HEK293T (cell line): ENCODE measurements at regions not wholly inside any gene's neighbourhood (a gene's known extent, or its start where the extent isn't known, plus 50 kb on each side); places are given as distances from the start of the nearest gene placed in this dataset.
"Not testable (repeated sequence)": the region's sequence is repeated elsewhere in the genome, so short reads cannot be mapped to it uniquely, and the experiment has no call there.

Experiments used
- CTCF ChIA-PET: fragments of 350-600 bp; formaldehyde crosslinking; extraction: SDS; loops from one replicate; lab custom pipeline; 2021; ENCODE audit warnings: antibody characterized with exemption, inconsistent platforms; lab: Yijun Ruan, JAX
- POLR2A ChIA-PET: fragments of 350-600 bp; formaldehyde crosslinking; extraction: SDS; loops from one replicate; lab custom pipeline; 2020; ENCODE audit warnings: antibody characterized with exemption, inconsistent platforms; lab: Yijun Ruan, JAX
- DNase-seq: peaks from one replicate; pipeline ENCODE4 v3.0.0; 2012; ENCODE audit warnings: mixed read lengths; ENCODE audit errors: extremely low spot score
- ARNT ChIP-seq: fragments of 450-650 bp; IDR thresholded peaks from 2 replicates; pipeline ENCODE4 v1.6.1; 2017; ENCODE audit warnings: mild to moderate bottlenecking
- BHLHE40 ChIP-seq: fragments of 450-650 bp; IDR thresholded peaks from 2 replicates; pipeline ENCODE4 v1.6.1; 2016; ENCODE audit warnings: mild to moderate bottlenecking, moderate library complexity, borderline replicate concordance
- CTBP1 ChIP-seq: fragments of 450-650 bp; IDR thresholded peaks from 2 replicates; pipeline ENCODE4 v1.6.1; 2016; ENCODE audit warnings: borderline replicate concordance
- ELF4 ChIP-seq: fragments of 450-650 bp; IDR thresholded peaks from 2 replicates; pipeline ENCODE4 v1.6.1; 2017; ENCODE audit warnings: antibody characterized with exemption
- FOXA1 ChIP-seq: fragments of 450-650 bp; IDR thresholded peaks from 2 replicates; pipeline ENCODE4 v1.6.1; 2016; ENCODE audit warnings: mild to moderate bottlenecking
- FOXK2 ChIP-seq: fragments of 450-650 bp; IDR thresholded peaks from 2 replicates; pipeline ENCODE4 v1.6.1; 2016; ENCODE audit warnings: mild to moderate bottlenecking
- FOXM1 ChIP-seq: fragments of 450-650 bp; IDR thresholded peaks from 2 replicates; pipeline ENCODE4 v1.6.1; 2017; ENCODE audit warnings: mild to moderate bottlenecking, borderline replicate concordance
- HDGF ChIP-seq: fragments of 450-650 bp; IDR thresholded peaks from 2 replicates; pipeline ENCODE4 v1.6.1; 2017; ENCODE audit warnings: antibody characterized with exemption, borderline replicate concordance
- L3MBTL2 ChIP-seq: fragments of 450-650 bp; conservative IDR thresholded peaks from 2 replicates; pipeline ENCODE4 v1.6.1; 2016; ENCODE audit warnings: mild to moderate bottlenecking
- LEF1 ChIP-seq: fragments of 450-650 bp; IDR thresholded peaks from 2 replicates; pipeline ENCODE4 v1.6.1; 2017; ENCODE audit warnings: mild to moderate bottlenecking, borderline replicate concordance
- NFRKB ChIP-seq: fragments of 450-650 bp; IDR thresholded peaks from 2 replicates; pipeline ENCODE4 v1.6.1; 2016; ENCODE audit warnings: mild to moderate bottlenecking, moderate library complexity
- PKNOX1 ChIP-seq: fragments of 450-650 bp; IDR thresholded peaks from 2 replicates; pipeline ENCODE4 v1.6.1; 2016
- SP1 ChIP-seq: fragments of 450-650 bp; IDR thresholded peaks from 2 replicates; pipeline ENCODE4 v1.6.1; 2017
- SUZ12 ChIP-seq: fragments of 450-650 bp; IDR thresholded peaks from 2 replicates; pipeline ENCODE4 v1.6.1; 2016; ENCODE audit warnings: mild to moderate bottlenecking
- TARDBP ChIP-seq: fragments of 450-650 bp; IDR thresholded peaks from 2 replicates; pipeline ENCODE4 v1.6.1; 2016
- ZNF384 ChIP-seq: fragments of 450-650 bp; IDR thresholded peaks from 2 replicates; pipeline ENCODE4 v1.6.1; 2016

- ChIA-PET POLR2A (no interaction called here), CTCF (no interaction called here)
- DNase-seq: no peak
- no peak for TF ChIP-seq TARDBP
- no peak for TF ChIP-seq FOXM1
- TF ChIP-seq ZNF384: no peak
- TF ChIP-seq BHLHE40: no peak
These were observed 71.0 kb upstream of the SLC22A16 start for GRCh38 chr6:110547266-110547964.

- ChIA-PET POLR2A (no interaction called here), CTCF (no interaction called here)
- TF ChIP-seq ELF4 (no peak), ZNF384 (no peak), TARDBP (no peak), FOXA1 (no peak), FOXK2 (no peak), BHLHE40 (no peak), ARNT (no peak), NFRKB (no peak), SUZ12 (no peak), LEF1 (no peak), HDGF (no peak), FOXM1 (no peak), PKNOX1 (no peak)
- no peak for DNase-seq
These were observed 68.9 kb upstream of the SLC22A16 start for GRCh38 chr6:110545081-110545872.

GRCh38 chr6:110544472-110544871 is 68.1 kb upstream of the SLC22A16 start:
- POLR2A ChIA-PET: no interaction called here

GRCh38 chr6:110543106-110543505 is 66.7 kb upstream of the SLC22A16 start:
- no peak for TF ChIP-seq ELF4
- CTCF ChIA-PET: interaction anchor here (0.8 kb wide), 1 partner anchor 15 kb away, joined by 3 read pairs; no protein-coding TSS in a partner anchor
- POLR2A ChIA-PET: no interaction called here
- DNase-seq: no peak

More at GRCh38 chr6:110544472-110544871, 68.1 kb upstream of the SLC22A16 start:
- DNase-seq: no peak
- CTCF ChIA-PET: no interaction called here
- no peak for TF ChIP-seq FOXA1
- TF ChIP-seq BHLHE40: no peak
- TF ChIP-seq FOXK2: no peak
- no peak for TF ChIP-seq NFRKB
- TF ChIP-seq CTBP1: no peak
- no peak for TF ChIP-seq FOXM1
- TF ChIP-seq ARNT: no peak
- TF ChIP-seq TARDBP: no peak
- no peak for TF ChIP-seq ELF4
- no peak for TF ChIP-seq PKNOX1
- TF ChIP-seq SP1: no peak
- TF ChIP-seq SUZ12: no peak
- no peak for TF ChIP-seq LEF1
- no peak for TF ChIP-seq ZNF384
- TF ChIP-seq HDGF: no peak

- ChIA-PET POLR2A (interaction anchor here (1.1 kb wide), 1 partner anchor 416 kb away, joined by 6 read pairs; the partner anchor contains the start of gene GTF3C6), CTCF (interaction anchor here (0.6 to 0.8 kb wide), 2 partner anchors 14 to 24 kb away, joined by 3 to 4 read pairs; no protein-coding TSS in a partner anchor)
- TF ChIP-seq TARDBP (no peak), FOXA1 (no peak), ELF4 (no peak), LEF1 (no peak), ZNF384 (no peak), PKNOX1 (no peak), BHLHE40 (no peak), NFRKB (no peak), L3MBTL2 (no peak), ARNT (no peak)
- no peak for DNase-seq
These were observed 66.1 kb upstream of the SLC22A16 start for GRCh38 chr6:110542311-110543024.

GRCh38 chr6:110541701-110542309 is 65.4 kb upstream of the SLC22A16 start:
- no peak for DNase-seq
- TF ChIP-seq ELF4 (no peak), BHLHE40 (no peak), L3MBTL2 (no peak), FOXK2 (no peak), HDGF (no peak), NFRKB (no peak), SP1 (no peak), FOXA1 (no peak), LEF1 (no peak), FOXM1 (no peak), SUZ12 (no peak), TARDBP (no peak), PKNOX1 (no peak), ZNF384 (no peak), ARNT (no peak), CTBP1 (no peak)
- ChIA-PET CTCF (no interaction called here), POLR2A (interaction anchor here (1.1 kb wide), 1 partner anchor 417 kb away, joined by 6 read pairs; the partner anchor contains the start of gene GTF3C6)

GRCh38 chr6:110539277-110540019 is 63.0 kb upstream of the SLC22A16 start:
- not testable (repeated sequence) for DNase-seq
- ChIA-PET POLR2A (interaction anchor here (1.3 kb wide), 1 partner anchor 276 kb away, joined by 3 read pairs; the partner anchor contains the start of gene CDK19), CTCF (interaction anchor here (0.6 kb wide), 1 partner anchor 21 kb away, joined by 3 read pairs; no protein-coding TSS in a partner anchor)
